ENCODE measurements at regions not wholly inside any gene's neighbourhood (a gene's known extent, or its start where the extent isn't known, plus 50 kb on each side); places are given as distances from the start of the nearest gene placed in this dataset.

- TF ChIP-seq, protein P1, sequence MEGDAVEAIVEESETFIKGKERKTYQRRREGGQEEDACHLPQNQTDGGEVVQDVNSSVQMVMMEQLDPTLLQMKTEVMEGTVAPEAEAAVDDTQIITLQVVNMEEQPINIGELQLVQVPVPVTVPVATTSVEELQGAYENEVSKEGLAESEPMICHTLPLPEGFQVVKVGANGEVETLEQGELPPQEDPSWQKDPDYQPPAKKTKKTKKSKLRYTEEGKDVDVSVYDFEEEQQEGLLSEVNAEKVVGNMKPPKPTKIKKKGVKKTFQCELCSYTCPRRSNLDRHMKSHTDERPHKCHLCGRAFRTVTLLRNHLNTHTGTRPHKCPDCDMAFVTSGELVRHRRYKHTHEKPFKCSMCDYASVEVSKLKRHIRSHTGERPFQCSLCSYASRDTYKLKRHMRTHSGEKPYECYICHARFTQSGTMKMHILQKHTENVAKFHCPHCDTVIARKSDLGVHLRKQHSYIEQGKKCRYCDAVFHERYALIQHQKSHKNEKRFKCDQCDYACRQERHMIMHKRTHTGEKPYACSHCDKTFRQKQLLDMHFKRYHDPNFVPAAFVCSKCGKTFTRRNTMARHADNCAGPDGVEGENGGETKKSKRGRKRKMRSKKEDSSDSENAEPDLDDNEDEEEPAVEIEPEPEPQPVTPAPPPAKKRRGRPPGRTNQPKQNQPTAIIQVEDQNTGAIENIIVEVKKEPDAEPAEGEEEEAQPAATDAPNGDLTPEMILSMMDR (IDR thresholded peaks at IDR 0.05; ENCODE audit: low read length), result peak; percentile 86
- no peak for TF ChIP-seq EZH2 (optimal IDR thresholded peaks at IDR 0.05; ENCODE audit: low read depth, low read length)
These were observed 83.9 kb downstream of the FASLG start for GRCh38 chr1:172742599-172743500.

Measured in MM.1S (cell line).